ENCODE measurements at regions not wholly inside any gene's neighbourhood (a gene's known extent, or its start where the extent isn't known, plus 50 kb on each side); places are given as distances from the start of the nearest gene placed in this dataset.
A peak's percentile ranks its signal among the peaks of the same experiment; 100 is the strongest.

DNA sequence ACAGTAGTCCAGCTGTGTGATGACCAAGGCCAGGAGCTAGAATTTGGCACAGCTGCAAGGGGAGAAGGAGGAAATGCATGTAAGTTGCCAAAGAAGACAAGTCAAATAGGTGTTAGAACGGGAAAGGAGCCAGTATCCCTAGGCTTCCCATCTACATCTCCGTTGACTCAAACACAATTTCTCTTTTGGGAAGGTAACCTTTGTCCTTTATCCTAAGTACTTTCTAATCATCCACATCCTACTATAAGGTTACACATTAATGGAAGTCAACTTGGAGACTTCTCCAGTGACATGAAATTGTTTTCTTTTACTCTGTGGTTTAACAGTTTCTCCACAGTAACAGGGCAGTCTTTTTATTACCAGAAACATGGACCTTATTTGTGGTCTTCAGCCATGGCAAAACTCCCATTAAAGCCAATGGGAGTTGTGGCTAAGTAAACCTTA lies 620.0 kb downstream of the ANKRD50 start:
- no peaks in the 10 kb centered on the region for H3K9me3 ChIP-seq
- DNase-seq: no peak
- WGBS, 3 donors: 50 to 66% (median 66%) methylated on average over 2 of the region's 2 CpGs
- H3K27ac ChIP-seq: no peak overlapping the region
- peak in 1 of 4 donors; percentile 17 for ATAC-seq
- intact Hi-C loops (cut with DNase I): no loop called here
- peaks cover 6% of the 10 kb centered on the region for H3K4me1 ChIP-seq
- no peaks in the 10 kb centered on the region for H3K27me3 ChIP-seq (ENCODE audit: insufficient read depth in 3 of 3, low read length in 2 of 3)
- H3K4me3 ChIP-seq: no peak overlapping the region
- no peaks in the 10 kb centered on the region for H3K36me3 ChIP-seq (ENCODE audit: insufficient read depth in 1 of 2, low read depth in 1 of 2)
- TF ChIP-seq, protein P1, sequence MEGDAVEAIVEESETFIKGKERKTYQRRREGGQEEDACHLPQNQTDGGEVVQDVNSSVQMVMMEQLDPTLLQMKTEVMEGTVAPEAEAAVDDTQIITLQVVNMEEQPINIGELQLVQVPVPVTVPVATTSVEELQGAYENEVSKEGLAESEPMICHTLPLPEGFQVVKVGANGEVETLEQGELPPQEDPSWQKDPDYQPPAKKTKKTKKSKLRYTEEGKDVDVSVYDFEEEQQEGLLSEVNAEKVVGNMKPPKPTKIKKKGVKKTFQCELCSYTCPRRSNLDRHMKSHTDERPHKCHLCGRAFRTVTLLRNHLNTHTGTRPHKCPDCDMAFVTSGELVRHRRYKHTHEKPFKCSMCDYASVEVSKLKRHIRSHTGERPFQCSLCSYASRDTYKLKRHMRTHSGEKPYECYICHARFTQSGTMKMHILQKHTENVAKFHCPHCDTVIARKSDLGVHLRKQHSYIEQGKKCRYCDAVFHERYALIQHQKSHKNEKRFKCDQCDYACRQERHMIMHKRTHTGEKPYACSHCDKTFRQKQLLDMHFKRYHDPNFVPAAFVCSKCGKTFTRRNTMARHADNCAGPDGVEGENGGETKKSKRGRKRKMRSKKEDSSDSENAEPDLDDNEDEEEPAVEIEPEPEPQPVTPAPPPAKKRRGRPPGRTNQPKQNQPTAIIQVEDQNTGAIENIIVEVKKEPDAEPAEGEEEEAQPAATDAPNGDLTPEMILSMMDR (IDR thresholded peaks at IDR 0.05): no peak

GRCh38 chr4:124095621-124096020 lies 616.9 kb downstream of the ANKRD50 start:
- H3K27me3 ChIP-seq (ENCODE audit: insufficient read depth in 3 of 3, low read length in 2 of 3): no peaks in the 10 kb centered on the region
- intact Hi-C loops (cut with DNase I): no loop called here
- TF ChIP-seq, protein P1 (IDR thresholded peaks at IDR 0.05): no peak
- no peaks in the 10 kb centered on the region for H3K36me3 ChIP-seq (ENCODE audit: insufficient read depth in 1 of 2, low read depth in 1 of 2)
- WGBS, 3 donors: 9 to 12% (median 10%) methylated on average over 3 of the region's 3 CpGs
- no peak overlapping the region for H3K27ac ChIP-seq
- no peaks in the 10 kb centered on the region for H3K9me3 ChIP-seq
- no peak overlapping the region for H3K4me3 ChIP-seq
- ATAC-seq (no peak), DNase-seq (no peak)
- peaks cover 11% of the 10 kb centered on the region for H3K4me1 ChIP-seq

DNA sequence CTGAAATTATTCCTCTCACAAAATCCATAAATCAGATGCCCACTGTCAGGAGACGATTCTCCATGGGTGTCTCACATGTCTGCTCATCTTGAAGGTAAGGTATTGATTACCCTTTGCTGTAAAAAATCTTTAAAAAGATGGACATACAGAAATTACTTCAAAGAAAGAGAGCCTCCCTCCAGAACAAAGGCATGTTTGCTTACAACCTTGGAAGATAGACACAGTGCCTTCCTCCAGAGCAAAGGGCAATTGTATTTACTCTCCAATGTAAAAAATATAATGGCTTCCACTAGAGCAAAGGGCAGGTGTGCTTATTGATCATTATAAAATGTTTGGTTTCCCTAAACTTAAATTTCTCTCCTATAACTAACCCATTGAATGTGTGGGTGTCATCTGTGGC lies 616.2 kb downstream of the ANKRD50 start:
- Histone ChIP-seq H3K36me3 (ENCODE audit: insufficient read depth in 1 of 2, low read depth in 1 of 2) (no peaks in the 10 kb centered on the region), H3K27me3 (ENCODE audit: insufficient read depth in 3 of 3, low read length in 2 of 3) (no peaks in the 10 kb centered on the region), H3K4me3 (no peak overlapping the region), H3K27ac (no peak overlapping the region), H3K9me3 (no peaks in the 10 kb centered on the region), H3K4me1 (peaks cover 11% of the 10 kb centered on the region)
- TF ChIP-seq, protein P1 (IDR thresholded peaks at IDR 0.05): no peak
- WGBS, 3 donors: 11 to 13% (median 12%) methylated on average over 1 of the region's 1 CpG
- intact Hi-C loops (cut with DNase I): no loop called here
- ATAC-seq (no peak), DNase-seq (no peak)

- no peaks in the 10 kb centered on the region for H3K36me3 ChIP-seq (ENCODE audit: insufficient read depth in 1 of 2, low read depth in 1 of 2)
- H3K9me3 ChIP-seq: peaks cover 3% of the 10 kb centered on the region
- TF ChIP-seq, protein P1 (IDR thresholded peaks at IDR 0.05): no peak
- H3K27me3 ChIP-seq (ENCODE audit: insufficient read depth in 3 of 3, low read length in 2 of 3): no peaks in the 10 kb centered on the region
- H3K4me1 ChIP-seq: peaks cover 11% of the 10 kb centered on the region
- DNase-seq: no peak
- H3K27ac ChIP-seq: peak overlapping the region; percentile 2
- peak in 2 of 4 donors; percentile 36 to 66 for ATAC-seq
- WGBS, 3 donors: 88 to 95% (median 93%) methylated on average over 1 of the region's 1 CpG
- no peak overlapping the region for H3K4me3 ChIP-seq
- intact Hi-C loops (cut with DNase I): no loop called here
Measured at GRCh38 chr4:124097447-124097846, 615.1 kb downstream of the ANKRD50 start.

DNA sequence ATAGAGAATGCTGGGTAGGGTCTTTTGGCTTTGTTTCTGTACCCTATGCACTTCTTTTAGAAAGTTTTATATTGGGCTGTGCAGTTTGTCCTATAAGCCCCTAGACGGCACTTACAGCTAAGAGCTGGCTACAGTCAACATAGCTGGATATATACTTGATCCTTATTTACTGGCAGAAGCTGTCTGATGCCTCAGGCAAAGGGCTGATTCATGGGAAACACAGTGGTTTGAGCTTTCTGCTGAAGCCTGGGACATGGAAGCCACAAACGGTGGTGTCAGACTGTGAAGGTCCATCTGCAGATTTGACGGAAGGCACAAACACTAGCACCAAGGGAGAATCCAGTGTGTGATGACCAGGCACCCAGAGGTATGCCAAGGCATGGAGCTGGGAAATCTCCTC lies 608.4 kb downstream of the ANKRD50 start:
- no peak for DNase-seq
- 93 to 97% (median 94%) methylated on average over 3 of the region's 3 CpGs for WGBS, 3 donors

More for the DNA sequence above, 608.4 kb downstream of the ANKRD50 start:
- H3K4me3 ChIP-seq: no peak overlapping the region
- H3K4me1 ChIP-seq: no peaks in the 10 kb centered on the region
- H3K9me3 ChIP-seq: peaks cover 10% of the 10 kb centered on the region
- ATAC-seq: no peak
- H3K27ac ChIP-seq: no peak overlapping the region
- intact Hi-C loops (cut with DNase I): loop anchor here in 1 of 2 donors (10.0 kb wide), 1 partner anchor 329 kb away; no protein-coding TSS in a partner anchor
- H3K27me3 ChIP-seq (ENCODE audit: insufficient read depth in 3 of 3, low read length in 2 of 3): no peaks in the 10 kb centered on the region
- H3K36me3 ChIP-seq (ENCODE audit: insufficient read depth in 1 of 2, low read depth in 1 of 2): no peaks in the 10 kb centered on the region
- TF ChIP-seq, protein P1 (IDR thresholded peaks at IDR 0.05): no peak

All from psoas muscle (tissue), 7 donors.